A549 (cell line): ENCODE measurements at regions not wholly inside any gene's neighbourhood (a gene's known extent, or its start where the extent isn't known, plus 50 kb on each side); places are given as distances from the start of the nearest gene placed in this dataset.

Source experiments
- ATAC-seq, 2 experiments: fragments of 200-7000 bp in 1 of 2; fragments of >200 bp in 1 of 2; cut with Nextera tagmentation in 1 of 2; cut with Tn5 transposase in 1 of 2; 3 replicates each; pipeline versions ENCODE4 v1.8.0 to v1.9.1; 2018 to 2020; ENCODE audit warnings: mild to moderate bottlenecking in 1 of 2, moderate library complexity in 1 of 2
- CTCF ChIA-PET: fragments of 300-600 bp; sonication (Branson Sonifier 250); formaldehyde crosslinking; extraction: SDS; loops from one replicate; lab custom pipeline; 2021; ENCODE audit warnings: antibody characterized with exemption, inconsistent platforms; lab: Yijun Ruan, JAX
- POLR2A ChIA-PET: fragments of 350-600 bp; formaldehyde crosslinking; extraction: SDS; loops from one replicate; lab custom pipeline; 2021; ENCODE audit warnings: antibody characterized with exemption, inconsistent platforms; lab: Yijun Ruan, JAX
- DNase-seq, 2 experiments: peaks; one replicate each; pipeline versions ENCODE4 v3.0.0 to v3.0.0-alpha.2; 2011 to 2016; ENCODE audit warnings: low read depth in 1 of 2, low spot score in 1 of 2
- FAIRE-seq: peaks from 2 replicates; lab custom pipeline; 2011; peaks lifted over from hg19 to GRCh38; lab: Jason Lieb, UNC
- H3K27ac ChIP-seq, 2 experiments: fragments of >200 bp; sonication (Bioruptor Twin); formaldehyde crosslinking; 3 replicates each; pipeline ENCODE4 v1.5.1; 2016 to 2017
- H3K4me1 ChIP-seq: fragments of >200 bp; sonication (Bioruptor Twin); formaldehyde crosslinking; 3 replicates; pipeline ENCODE4 v1.6.1; 2016
- H3K4me2 ChIP-seq: fragments of >200 bp; sonication (Bioruptor Twin); formaldehyde crosslinking; 3 replicates; pipeline ENCODE4 v1.6.1; 2016
- H3K4me3 ChIP-seq: fragments of >200 bp; sonication (Bioruptor Twin); formaldehyde crosslinking; 3 replicates; pipeline ENCODE4 v1.5.1; 2016
- H3K9me3 ChIP-seq: fragments of >200 bp; sonication (Bioruptor Twin); formaldehyde crosslinking; 3 replicates; pipeline ENCODE4 v1.6.1; 2016
- ATOH8 ChIP-seq: fragments of 250-450 bp; sonication (Bioruptor Pico); IDR thresholded peaks from 2 replicates; pipeline ENCODE4 v1.5.0; 2020; ENCODE audit warnings: low read depth, mild to moderate bottlenecking, moderate library complexity
- BCL3 ChIP-seq: fragments of >200 bp; sonication (Bioruptor Twin); formaldehyde crosslinking; IDR thresholded peaks from 3 replicates; pipeline ENCODE4 v1.6.1; 2016
- BHLHE40 ChIP-seq: IDR thresholded peaks from 2 replicates; pipeline ENCODE4 v1.6.1; 2012; ENCODE audit warnings: low read depth, low read length, inconsistent platforms
- CBX2 ChIP-seq: fragments of 200-600 bp; sonication (generic); IDR thresholded peaks from 2 replicates; pipeline ENCODE4 v1.6.1; 2016; ENCODE audit warnings: low read depth, mild to moderate bottlenecking, borderline replicate concordance
- CHD4 ChIP-seq: fragments of 200-600 bp; sonication (generic); IDR thresholded peaks from 2 replicates; pipeline ENCODE4 v1.6.1; 2016; ENCODE audit warnings: antibody characterized with exemption, mild to moderate bottlenecking, borderline replicate concordance
- E2F6 ChIP-seq: IDR thresholded peaks from 2 replicates; pipeline ENCODE4 v1.6.1; 2012; ENCODE audit warnings: low read depth, borderline replicate concordance
- FOSL2 ChIP-seq, 2 experiments: fragments of 450-650 bp in 1 of 2; fragments of >200 bp in 1 of 2; sonication (Bioruptor Twin) in 1 of 2; formaldehyde crosslinking; IDR thresholded peaks; 2 replicates each; pipeline versions ENCODE4 v1.5.0 to v1.6.1; 2016 to 2020; ENCODE audit warnings: mild to moderate bottlenecking in 1 of 2, moderate library complexity in 1 of 2
- HDAC2 ChIP-seq: fragments of 200-600 bp; sonication (generic); IDR thresholded peaks from 2 replicates; pipeline ENCODE4 v1.6.1; 2016
- HMGXB4 ChIP-seq: fragments of 250-450 bp; sonication (Bioruptor Pico); IDR thresholded peaks from 2 replicates; pipeline ENCODE4 v1.5.0; 2021; ENCODE audit warnings: mild to moderate bottlenecking, moderate library complexity, borderline replicate concordance
- HOXA7 ChIP-seq: fragments of 250-450 bp; sonication (Bioruptor Pico); IDR thresholded peaks from 2 replicates; pipeline ENCODE4 v1.5.0; 2020; ENCODE audit warnings: mild to moderate bottlenecking, moderate library complexity
- HOXB5 ChIP-seq: fragments of 250-450 bp; sonication (Bioruptor Pico); IDR thresholded peaks from 2 replicates; pipeline ENCODE4 v1.5.0; 2020; ENCODE audit warnings: mild to moderate bottlenecking, moderate library complexity
- JUN ChIP-seq, 2 experiments: fragments of >200 bp; sonication (Bioruptor Twin); formaldehyde crosslinking; IDR thresholded peaks; 2 replicates in 1 of 2; 3 replicates in 1 of 2; pipeline ENCODE4 v1.6.1; 2016 to 2017
- KDM5A ChIP-seq: fragments of 200-600 bp; sonication (generic); IDR thresholded peaks from 2 replicates; pipeline ENCODE4 v1.6.1; 2016; ENCODE audit warnings: antibody characterized with exemption, mild to moderate bottlenecking
- MAFK ChIP-seq: fragments of 450-650 bp; IDR thresholded peaks from 2 replicates; pipeline ENCODE4 v1.6.1; 2014; ENCODE audit not compliant: partially characterized antibody
- MAX ChIP-seq: IDR thresholded peaks from 2 replicates; pipeline ENCODE4 v1.6.1; 2012
- MAZ ChIP-seq: fragments of 150-350 bp; IDR thresholded peaks from 2 replicates; pipeline ENCODE4 v1.6.1; 2014; ENCODE audit warnings: antibody characterized with exemption, low read depth, low read length, borderline replicate concordance
- NPAS2 ChIP-seq: fragments of 250-450 bp; sonication (Bioruptor Pico); IDR thresholded peaks from 2 replicates; pipeline ENCODE4 v1.8.0; 2022; ENCODE audit warnings: mild to moderate bottlenecking, moderate library complexity, borderline replicate concordance
- PBX3 ChIP-seq: IDR thresholded peaks from 2 replicates; pipeline ENCODE4 v1.6.1; 2012
- POLR2AphosphoS2 ChIP-seq: conservative IDR thresholded peaks from 2 replicates; pipeline ENCODE4 v1.6.1; 2012; ENCODE audit warnings: low read length, improper control_type of control experiment, inconsistent platforms
- RARB ChIP-seq: fragments of 250-450 bp; sonication (Bioruptor Pico); IDR thresholded peaks from 2 replicates; pipeline ENCODE4 v1.8.0; 2021; ENCODE audit warnings: mild to moderate bottlenecking, moderate library complexity
- REST ChIP-seq: fragments of 200-600 bp; sonication (generic); IDR thresholded peaks from 2 replicates; pipeline ENCODE4 v1.6.1; 2016; ENCODE audit warnings: antibody characterized with exemption, mild to moderate bottlenecking, moderate library complexity
- RFX5 ChIP-seq: fragments of 450-650 bp; IDR thresholded peaks from 2 replicates; pipeline ENCODE4 v1.7.1; 2014; ENCODE audit warnings: antibody characterized with exemption, mild to moderate bottlenecking, moderate library complexity
- SMC3 ChIP-seq: fragments of >200 bp; sonication (Bioruptor Twin); formaldehyde crosslinking; IDR thresholded peaks from 3 replicates; pipeline ENCODE4 v1.6.1; 2018; ENCODE audit warnings: inconsistent platforms
- TFCP2L1 ChIP-seq: fragments of 250-450 bp; sonication (Bioruptor Pico); IDR thresholded peaks from 2 replicates; pipeline ENCODE4 v1.5.0; 2021; ENCODE audit warnings: mild to moderate bottlenecking
- TP53 ChIP-seq: fragments of 250-450 bp; sonication (Bioruptor Pico); IDR thresholded peaks from 2 replicates; pipeline ENCODE4 v1.5.0; 2021; ENCODE audit warnings: mild to moderate bottlenecking, moderate library complexity
- ZC3H11A ChIP-seq: fragments of 450-650 bp; IDR thresholded peaks from 2 replicates; pipeline ENCODE4 v1.6.1; 2014; ENCODE audit warnings: antibody characterized with exemption, mild to moderate bottlenecking
- ZFP36 ChIP-seq: fragments of 450-650 bp; IDR thresholded peaks from 2 replicates; pipeline ENCODE4 v1.6.1; 2014; ENCODE audit warnings: borderline replicate concordance; ENCODE audit not compliant: partially characterized antibody
- ZNF302 ChIP-seq: fragments of 250-450 bp; sonication (Bioruptor Pico); IDR thresholded peaks from 2 replicates; pipeline ENCODE4 v1.9.0; 2021; ENCODE audit warnings: inconsistent platforms, mild to moderate bottlenecking, moderate library complexity
- WGBS: methylation state at CpG from one replicate; pipeline ENCODE4 v1.1.6; 2017; ENCODE audit errors: missing lambda C conversion rate; 5-methylcytosine and 5-hydroxymethylcytosine counted together

- Histone ChIP-seq H3K4me1 (peaks cover 17% of the 10 kb centered on the region), H3K9me3 (no peaks in the 10 kb centered on the region)
- FAIRE-seq: no peak
- no peak for DNase-seq
- ATAC-seq: no peak
- TF ChIP-seq HDAC2 (no peak), HOXB5 (no peak), ZFP36 (no peak), FOSL2 (IDR thresholded peaks at IDR 0.05) (no peak), FOSL2 (CRISPR knock-in tag; IDR thresholded peaks at IDR 0.05) (no peak), MAZ (no peak), BHLHE40 (no peak), CHD4 (no peak), ATOH8 (no peak), ZNF302 (no peak), MAX (no peak), ZC3H11A (no peak), RARB (CRISPR knock-in tag) (no peak), MAFK (no peak), BCL3 (no peak), PBX3 (no peak), TP53 (no peak)
- TF ChIP-seq, all 56 proteins: peak for 0
- Histone ChIP-seq H3K27ac (0 out of 6 replicates have a peak overlapping the region, but pooled peaks of 1 of the 2 experiments have one; percentile 61), H3K4me3 (no peak overlapping the region), H3K4me2 (no peak overlapping the region)
- WGBS: 84% methylated on average over 1 of the region's 1 CpG
- ChIA-PET CTCF (interaction anchor here (0.7 kb wide), 1 partner anchor 61 kb away, joined by 3 read pairs; no protein-coding TSS in a partner anchor), POLR2A (no interaction called here)
Observed at GRCh38 chr2:215767625-215768024, 245.7 kb downstream of the MREG start.

GRCh38 chr2:215765729-215766360 lies 247.5 kb downstream of the MREG start:
- FAIRE-seq (no peak), DNase-seq (no peak), ATAC-seq (no peak)
- no peaks in the 10 kb centered on the region for H3K4me1 ChIP-seq
- H3K4me3 ChIP-seq: no peak overlapping the region
- no peaks in the 10 kb centered on the region for H3K9me3 ChIP-seq
- ChIA-PET CTCF (interaction anchor here (1.2 to 2.1 kb wide), 2 partner anchors 11 to 15 kb away, joined by 3 to 6 read pairs; no protein-coding TSS in a partner anchor), POLR2A (no interaction called here)
- 0 out of 6 replicates have a peak overlapping the region, but pooled peaks of 1 of the 2 experiments have one; percentile 25 for H3K27ac ChIP-seq
- no peak overlapping the region for H3K4me2 ChIP-seq
- 64% methylated on average over 3 of the region's 4 CpGs for WGBS
- no peak for TF ChIP-seq KDM5A
- no peak for TF ChIP-seq CBX2
- no peak for TF ChIP-seq POLR2AphosphoS2
- TF ChIP-seq RARB (CRISPR knock-in tag): no peak
- TF ChIP-seq HMGXB4 (CRISPR knock-in tag): no peak
- no peak for TF ChIP-seq HOXA7 (CRISPR knock-in tag)
- TF ChIP-seq FOSL2 (IDR thresholded peaks at IDR 0.05): no peak
- no peak for TF ChIP-seq FOSL2 (CRISPR knock-in tag; IDR thresholded peaks at IDR 0.05)
- TF ChIP-seq REST: no peak
- TF ChIP-seq RFX5: no peak
- no peak for TF ChIP-seq SMC3
- TF ChIP-seq JUN (IDR thresholded peaks at IDR 0.05): no peak
- no peak for TF ChIP-seq NPAS2 (CRISPR knock-in tag)
- TF ChIP-seq E2F6: no peak
- TF ChIP-seq TFCP2L1: no peak
- TF ChIP-seq BHLHE40: no peak
